Fibroblast of gingiva (primary cell): ENCODE measurements at regions not wholly inside any gene's neighbourhood (a gene's known extent, or its start where the extent isn't known, plus 50 kb on each side); places are given as distances from the start of the nearest gene placed in this dataset.
"Not testable (repeated sequence)": the region's sequence is repeated elsewhere in the genome, so short reads cannot be mapped to it uniquely, and the experiment has no call there.

Source experiments
- DNase-seq: peaks from one replicate; pipeline ENCODE4 v3.0.0-alpha.2; 2011; ENCODE audit warnings: low read depth

- no peak for DNase-seq
These were observed 116.4 kb upstream of the HES1 start for GRCh38 chr3:194019398-194020165.

GRCh38 chr3:194022052-194022451, 113.9 kb upstream of the HES1 start:
- no peak for DNase-seq

GRCh38 chr3:194022816-194023215, 113.1 kb upstream of the HES1 start:
- DNase-seq: no peak

DNA sequence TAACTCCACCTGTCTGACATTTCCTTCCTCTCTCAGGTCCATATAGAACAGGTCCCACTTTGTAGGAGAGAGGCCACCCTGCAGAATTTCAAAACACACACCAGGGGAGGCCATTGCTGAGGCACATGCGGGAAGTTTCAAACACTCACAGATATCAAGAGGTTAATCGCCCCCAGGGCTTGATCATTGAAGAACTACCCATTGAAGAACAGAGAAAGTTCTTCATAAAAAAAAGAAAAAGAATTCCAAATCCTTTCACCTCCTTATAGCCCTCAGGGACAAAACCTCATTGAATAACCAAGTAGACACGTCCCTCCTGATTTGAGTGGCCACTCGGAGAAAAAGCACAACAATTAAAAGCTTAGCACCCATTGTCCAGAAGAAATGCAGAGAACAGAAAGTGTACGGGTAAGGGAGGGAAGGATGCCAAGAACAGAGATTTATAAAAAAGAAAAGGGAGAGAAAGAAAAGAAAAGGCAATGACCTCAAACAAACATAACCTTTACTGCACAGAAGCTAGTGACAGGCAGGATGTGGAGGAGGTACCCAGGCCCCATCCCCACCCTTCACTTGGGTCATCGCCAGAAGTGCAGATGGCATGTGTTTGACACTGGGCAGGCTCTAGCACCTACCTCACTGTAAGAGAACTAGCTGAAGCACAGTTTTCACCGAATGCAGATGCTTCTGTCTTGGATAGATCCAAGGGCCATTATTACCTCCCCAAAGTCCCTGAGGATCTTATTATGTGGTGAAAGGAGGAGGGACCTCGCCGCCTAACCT, 112.3 kb upstream of the HES1 start:
- DNase-seq: no peak

- no peak for DNase-seq
These were observed 110.8 kb upstream of the HES1 start for GRCh38 chr3:194025119-194025518.

GRCh38 chr3:194025951-194026350, 110.0 kb upstream of the HES1 start:
- DNase-seq: no peak

DNA sequence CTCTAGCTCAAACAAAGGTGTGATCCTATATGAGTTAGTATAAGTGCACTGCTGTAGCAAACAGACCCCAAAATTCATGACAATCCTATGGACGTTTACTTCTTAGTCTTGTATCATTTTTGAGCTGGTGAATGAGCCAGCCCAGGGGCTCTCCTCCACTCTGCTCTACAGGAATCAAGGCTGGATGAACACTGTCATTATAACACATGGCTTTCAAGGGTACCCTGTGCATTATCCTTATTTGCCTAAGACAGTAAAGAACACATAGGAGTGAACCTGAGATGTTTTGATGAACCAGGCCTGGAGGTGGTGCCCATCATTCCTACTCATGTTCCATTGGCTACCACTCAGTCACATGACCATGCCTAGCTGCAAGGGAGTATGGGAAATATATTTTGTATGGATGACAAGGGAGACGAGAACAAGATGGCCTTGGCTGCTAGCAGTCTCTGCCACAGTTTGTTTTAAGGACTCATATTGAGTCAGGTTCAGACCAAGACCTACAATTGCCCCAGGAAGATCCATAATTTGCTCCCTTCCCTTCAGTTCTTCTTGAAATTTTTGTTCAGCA, 107.4 kb upstream of the HES1 start:
- no peak for DNase-seq

DNA sequence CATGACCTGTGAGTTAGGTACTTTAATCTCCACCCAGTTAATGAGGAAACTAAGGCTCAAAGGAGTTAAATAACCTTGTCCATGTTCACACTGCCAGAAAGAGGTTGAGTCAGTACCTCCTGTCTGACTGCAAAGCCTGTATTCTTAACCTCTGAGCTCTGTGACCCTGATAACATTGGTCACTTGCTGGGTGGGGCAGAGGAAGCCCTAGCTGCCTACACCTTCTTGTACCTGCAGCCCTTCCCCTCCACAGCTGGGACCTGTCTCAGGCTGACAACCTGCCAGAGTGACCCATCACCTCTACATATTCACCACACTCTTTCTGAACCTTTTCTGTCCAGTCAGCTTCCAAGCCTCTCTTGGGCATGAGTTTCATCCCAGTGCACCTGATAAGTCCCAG, 106.1 kb upstream of the HES1 start:
- DNase-seq: no peak

- DNase-seq: no peak
These were observed 105.6 kb upstream of the HES1 start for GRCh38 chr3:194030372-194030771.

DNA sequence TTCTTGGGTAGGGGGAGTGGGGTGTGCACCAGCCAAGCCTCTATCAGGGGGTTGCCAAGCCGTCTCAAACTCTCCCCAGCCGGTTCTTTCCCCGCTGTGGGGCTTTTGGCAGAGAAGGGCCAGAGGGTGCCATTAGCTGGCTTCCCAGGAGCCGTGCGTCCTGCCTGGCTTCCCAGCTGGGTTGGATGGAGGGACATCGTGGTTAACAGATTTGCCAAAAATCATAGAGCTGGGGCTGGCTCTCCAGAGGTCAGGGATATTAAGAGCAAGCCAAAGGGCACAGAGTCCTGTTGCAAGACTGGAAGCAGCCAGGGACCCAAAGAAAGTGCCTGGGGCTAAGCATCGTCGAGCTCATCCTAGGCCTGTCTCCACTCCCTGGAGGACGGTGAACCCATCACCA, 104.6 kb upstream of the HES1 start:
- no peak for DNase-seq

DNA sequence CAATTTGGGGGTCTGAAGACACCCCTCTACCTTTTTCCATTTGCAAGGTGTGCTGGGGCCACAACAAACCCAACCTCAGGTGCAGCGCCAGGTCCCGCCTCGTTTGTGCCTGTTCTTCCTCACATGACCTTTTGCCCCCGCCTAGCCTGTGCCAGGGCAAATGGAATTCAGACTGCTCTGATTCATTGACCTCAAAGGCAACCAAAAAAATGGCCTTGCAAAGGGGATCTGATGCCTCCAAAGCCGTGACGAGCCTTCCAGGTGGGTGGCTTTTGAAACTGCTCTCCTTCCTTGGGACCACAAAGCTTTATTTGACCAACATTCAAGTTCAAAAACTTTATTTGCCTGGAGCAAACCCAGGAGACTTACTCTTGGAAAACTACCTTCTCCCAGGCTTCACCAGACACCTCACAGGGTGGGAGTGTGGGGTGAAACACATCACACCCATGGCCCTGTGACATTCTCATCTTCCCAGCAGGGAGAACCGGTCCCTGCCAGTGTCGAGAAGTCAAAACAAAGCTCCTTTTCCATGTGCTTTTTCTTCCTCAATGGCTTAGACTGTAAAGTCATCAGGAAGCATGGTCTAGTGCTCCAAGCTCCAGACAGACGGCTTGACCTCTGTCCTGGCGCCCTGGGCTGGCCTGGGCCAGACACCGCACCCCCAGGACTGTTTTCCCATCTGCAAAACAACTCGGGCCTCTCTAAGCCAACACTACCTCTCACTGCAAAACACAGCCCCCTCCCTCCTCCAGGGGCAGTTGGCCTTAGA, 103.9 kb upstream of the HES1 start:
- DNase-seq: no peak

- DNase-seq: no peak
These were observed 103.0 kb upstream of the HES1 start for GRCh38 chr3:194032828-194033435.

DNA sequence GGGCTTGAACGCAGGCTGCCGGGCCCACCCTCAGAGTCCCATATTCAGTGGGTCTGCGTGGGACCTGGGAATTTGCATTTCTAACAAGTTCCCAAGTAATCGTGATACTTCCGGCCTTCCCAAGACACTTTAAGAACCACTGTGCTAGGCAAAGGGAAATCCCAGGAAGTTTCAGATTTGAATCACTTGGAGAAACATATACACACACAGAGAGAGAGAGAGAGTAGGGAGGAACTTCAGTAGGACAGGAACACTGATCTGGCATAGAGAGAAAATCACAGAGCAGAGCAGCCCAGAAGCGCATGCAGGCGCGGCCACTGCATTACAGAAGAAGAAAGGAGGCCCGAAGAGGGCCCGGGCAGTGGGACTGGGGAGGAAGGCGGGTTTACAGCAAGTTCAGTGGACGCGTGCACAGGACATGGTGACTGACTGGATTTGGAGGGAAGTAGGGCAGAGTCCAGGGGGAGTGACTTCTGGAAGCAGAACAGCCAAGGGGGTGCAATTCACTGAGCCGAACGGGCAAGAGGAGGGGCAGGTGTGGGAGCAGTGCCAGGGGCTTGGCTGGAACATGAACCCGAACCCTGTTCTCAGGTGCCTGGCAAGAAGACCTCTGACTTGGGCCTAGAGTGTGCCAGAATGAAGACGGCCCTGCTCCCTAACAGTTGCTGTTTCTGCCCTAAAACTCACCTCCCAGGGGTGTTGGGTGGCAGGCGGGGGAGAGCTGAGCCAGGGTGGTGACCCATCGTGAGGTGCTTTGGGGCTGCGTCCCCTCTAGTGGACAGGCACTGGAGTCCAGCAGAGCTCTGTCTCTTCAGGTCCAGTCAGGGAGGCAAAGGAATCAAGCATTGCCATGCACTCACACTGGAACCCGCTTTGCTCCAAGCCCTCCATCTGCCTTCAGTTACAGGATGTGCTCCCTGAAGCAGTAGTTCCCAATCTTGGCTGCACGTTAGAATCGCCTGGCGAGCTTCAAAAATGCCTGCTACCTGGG, 101.3 kb upstream of the HES1 start:
- DNase-seq: no peak

- DNase-seq: no peak
These were observed 100.4 kb upstream of the HES1 start for GRCh38 chr3:194035406-194036138.

GRCh38 chr3:194036842-194037241, 99.1 kb upstream of the HES1 start:
- DNase-seq: no peak

DNA sequence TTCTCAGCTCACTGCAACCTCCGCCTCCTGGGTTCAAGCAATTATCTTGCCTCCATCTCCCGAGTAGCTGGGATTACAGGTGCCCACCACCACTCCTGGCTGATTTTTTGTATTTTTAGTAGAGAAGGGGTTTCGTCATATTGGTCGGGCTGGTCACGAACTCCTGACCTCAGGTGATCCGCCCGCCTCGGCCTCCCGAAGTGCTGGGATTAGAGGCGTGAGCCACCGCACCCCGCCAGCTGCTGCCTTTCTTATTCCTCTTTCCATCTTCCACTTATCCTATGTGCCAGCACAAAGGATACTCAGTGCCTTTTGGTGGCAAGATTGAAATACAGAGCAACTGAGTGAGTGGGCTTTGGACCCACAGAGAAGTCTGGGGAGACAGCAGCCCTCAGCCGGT, 97.6 kb upstream of the HES1 start:
- DNase-seq: not testable (repeated sequence)

- no peak for DNase-seq
These were observed 97.0 kb upstream of the HES1 start for GRCh38 chr3:194038960-194039359.

- DNase-seq: no peak
These were observed 95.3 kb upstream of the HES1 start for GRCh38 chr3:194040516-194041273.

- no peak for DNase-seq
These were observed 93.0 kb upstream of the HES1 start for GRCh38 chr3:194042927-194043326.
